NCI-H345 (cell line): ENCODE measurements at regions not wholly inside any gene's neighbourhood (a gene's known extent, or its start where the extent isn't known, plus 50 kb on each side); places are given as distances from the start of the nearest gene placed in this dataset.

Source experiments
- DNase-seq: peaks from one replicate; lab custom pipeline; 2025; lab: John Stamatoyannopoulos, UW

DNA sequence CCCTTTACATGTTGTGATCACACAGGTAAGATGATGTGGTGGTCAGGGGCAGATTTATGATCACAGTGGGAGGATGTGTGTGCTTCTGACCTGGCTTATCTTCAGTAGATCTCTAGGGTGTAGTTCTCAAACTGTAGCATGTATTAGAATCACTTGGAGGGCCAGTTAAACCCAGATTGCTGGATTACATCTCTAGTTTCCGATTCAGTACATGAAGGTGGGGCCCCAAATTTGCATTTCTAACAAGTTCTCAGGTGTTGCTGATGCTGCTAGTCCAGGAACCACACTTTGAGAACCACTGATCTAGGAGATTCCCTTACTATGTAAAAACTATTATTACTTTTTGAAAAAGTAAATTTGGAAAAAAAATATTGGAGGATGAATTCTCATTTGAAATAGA, 199.3 kb upstream of the GOLIM4 start:
- DNase-seq: no peak

DNA sequence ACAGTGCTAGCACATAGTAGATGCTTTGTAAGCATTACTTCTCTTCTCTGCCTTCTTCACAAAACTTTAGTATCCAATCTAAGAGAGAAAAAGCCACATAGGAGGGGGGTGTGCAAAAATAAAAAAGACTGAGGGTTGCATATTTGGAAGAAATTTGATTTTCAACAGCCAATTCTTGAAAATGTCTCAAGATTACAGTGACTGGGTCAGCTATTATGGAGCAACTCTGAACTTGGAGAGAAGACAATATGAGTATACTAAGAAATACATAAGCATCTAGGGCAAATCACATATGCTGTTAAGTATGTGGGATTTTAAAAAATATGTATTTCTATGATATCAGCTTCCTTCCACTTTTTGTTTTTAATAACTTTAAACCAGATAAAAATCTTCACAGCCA, 196.6 kb upstream of the GOLIM4 start:
- DNase-seq: no peak

DNA sequence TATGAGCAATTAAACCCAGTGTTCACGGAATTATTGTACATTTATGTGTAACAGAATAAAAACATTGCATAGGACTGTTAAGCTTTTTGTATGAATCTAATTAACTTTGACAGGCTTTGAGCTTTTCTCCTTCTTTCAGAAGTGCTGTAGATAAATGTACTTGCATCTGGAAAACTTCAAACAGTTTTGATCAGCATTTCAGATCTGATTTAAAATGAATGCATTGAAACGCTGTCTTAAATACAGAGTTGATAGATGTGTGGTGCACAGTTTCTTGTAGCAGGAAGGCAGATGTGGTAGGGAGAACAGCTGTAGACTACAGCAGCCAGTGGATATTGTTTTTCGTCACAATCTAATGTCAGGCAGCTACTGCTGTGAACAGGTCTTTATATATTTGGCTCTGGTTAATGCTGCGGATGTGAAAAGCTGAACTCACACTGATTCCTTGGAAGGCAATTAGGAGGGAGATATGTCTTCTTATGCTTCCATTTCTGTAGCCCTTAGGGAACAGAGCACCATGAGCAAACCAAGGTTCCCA, 193.8 kb upstream of the GOLIM4 start:
- no peak for DNase-seq

DNA sequence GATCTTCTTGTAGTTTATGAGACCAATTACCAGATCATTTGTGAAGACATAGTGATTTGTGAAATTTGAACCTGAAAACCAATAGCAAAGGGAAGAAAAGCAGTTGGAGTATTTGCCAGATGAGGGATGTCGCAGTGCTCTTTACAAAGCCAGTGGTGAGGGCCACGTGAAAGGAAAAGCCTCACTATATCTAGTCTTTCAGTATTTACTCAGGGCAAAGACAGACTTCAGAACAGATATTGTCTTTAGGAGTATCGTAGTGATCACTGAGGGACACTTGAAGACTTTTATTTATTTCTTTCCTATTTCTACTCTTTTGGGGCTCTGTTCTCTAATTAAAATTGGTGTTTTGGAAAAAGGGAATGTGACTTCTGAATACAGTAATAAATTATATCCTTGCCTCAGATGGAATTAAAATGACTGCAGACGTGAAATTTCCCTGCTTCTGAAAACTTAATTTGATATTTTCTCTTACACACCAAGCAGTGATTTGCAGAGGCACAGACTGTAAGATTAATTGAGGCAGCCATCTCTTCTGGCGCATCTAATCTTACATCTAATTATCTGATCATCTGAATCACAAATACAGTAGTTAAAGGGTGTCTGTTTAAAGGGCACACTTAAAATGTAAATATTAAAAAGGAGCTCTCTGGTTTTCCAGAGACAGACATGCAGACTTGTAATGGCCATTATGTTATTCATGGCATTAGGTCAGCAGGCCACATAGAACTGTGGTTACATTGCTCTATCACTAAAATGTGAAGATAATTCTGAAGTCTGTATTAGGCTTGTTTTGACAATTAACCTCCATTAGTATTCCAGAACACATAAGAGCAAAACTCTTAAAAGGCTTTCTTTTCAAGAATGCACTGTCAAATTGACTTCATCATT, 193.0 kb upstream of the GOLIM4 start:
- DNase-seq: no peak

DNA sequence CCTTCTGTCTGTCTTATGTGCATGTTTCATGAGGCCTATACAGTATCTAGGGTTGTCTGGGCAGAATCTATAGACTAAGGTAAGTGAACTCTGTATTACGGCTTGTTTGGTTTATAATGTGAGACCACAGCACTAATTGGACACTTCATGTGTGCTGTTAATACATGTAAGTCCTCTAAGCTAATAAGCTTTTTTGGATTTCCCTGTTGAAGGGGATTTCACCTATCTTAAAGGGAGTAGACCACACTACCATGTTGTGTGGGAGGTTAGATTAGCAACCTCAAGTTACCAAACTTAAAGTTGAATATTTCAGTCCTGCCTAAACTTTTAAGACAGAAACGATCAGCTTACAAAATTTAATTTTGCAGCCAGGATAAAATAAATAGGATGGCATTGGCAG, 189.8 kb upstream of the GOLIM4 start:
- no peak for DNase-seq

DNA sequence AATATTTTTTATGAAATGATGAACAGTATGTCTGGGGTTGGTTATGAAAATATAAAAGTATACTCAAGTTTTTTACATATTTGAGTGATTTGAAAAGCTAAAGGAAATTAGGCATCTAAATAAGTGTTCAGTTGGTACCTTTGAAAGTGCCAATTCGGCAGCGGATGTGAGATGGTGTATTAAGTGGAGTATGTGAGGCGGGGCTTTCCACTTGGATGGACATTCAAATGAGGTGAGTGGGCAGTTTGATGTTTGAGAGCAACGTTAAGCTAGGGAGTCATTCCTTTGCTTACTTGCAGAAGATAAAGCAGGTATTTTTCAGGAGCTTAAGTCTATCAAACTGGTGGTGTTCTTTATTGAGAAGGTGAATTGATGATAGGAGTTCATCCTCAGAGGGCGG, 189.0 kb upstream of the GOLIM4 start:
- DNase-seq: no peak

DNA sequence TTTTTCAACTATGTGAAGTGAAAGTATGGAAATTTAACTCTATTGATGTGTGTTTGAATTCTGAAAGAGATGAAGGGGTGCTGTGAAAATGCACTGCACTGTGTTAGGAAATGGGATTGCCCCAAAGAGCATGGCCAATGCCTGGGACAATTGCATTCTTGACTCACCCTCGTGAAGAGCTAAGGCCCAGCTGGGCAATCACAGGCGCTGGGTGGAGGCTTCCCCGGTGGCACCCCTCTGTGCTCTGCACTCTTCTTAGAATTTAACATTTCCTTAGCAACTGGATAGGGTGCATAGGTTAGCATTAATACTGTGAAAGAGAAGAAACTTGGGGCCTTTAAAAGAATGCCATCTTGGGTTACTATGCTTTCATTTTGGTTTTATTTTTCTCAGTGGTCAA, 179.9 kb upstream of the GOLIM4 start:
- DNase-seq: no peak

DNA sequence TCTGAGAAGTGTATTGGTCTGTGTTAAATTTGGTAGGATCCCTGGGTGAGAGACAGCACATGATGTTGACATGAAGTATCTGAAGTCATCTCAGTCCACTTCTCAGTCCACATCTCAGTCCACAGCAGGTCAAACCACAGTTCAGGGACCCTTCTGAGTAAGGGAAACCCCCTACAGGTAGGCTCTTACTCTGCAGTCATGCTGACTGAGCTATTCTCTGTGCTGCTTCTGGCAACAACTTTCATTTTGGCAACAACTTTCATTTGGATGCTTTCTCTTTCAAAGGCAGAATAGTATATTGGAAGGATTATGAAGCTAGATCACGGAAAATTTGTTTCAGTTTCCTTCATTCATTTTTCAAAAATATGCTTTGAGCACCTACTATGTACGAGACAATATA, 178.2 kb upstream of the GOLIM4 start:
- no peak for DNase-seq

DNA sequence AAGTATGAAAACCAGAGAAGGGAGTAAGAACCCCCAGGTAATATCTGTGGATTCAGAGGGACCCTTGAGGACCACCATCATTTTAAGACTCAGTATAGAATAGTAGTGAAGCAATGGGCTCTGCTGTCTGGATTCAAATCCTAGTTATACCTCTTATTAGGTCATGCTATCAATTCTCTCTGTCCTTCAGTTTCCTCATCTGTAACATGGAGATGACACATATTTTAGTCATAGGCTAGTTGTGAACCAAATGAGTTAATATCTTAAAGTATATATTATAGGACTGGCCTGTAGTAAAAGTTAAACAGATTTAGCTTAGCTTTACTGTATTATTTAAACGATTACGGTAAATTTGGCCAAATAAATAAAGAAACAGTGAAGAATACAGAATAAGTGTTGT, 177.3 kb upstream of the GOLIM4 start:
- DNase-seq: no peak

DNA sequence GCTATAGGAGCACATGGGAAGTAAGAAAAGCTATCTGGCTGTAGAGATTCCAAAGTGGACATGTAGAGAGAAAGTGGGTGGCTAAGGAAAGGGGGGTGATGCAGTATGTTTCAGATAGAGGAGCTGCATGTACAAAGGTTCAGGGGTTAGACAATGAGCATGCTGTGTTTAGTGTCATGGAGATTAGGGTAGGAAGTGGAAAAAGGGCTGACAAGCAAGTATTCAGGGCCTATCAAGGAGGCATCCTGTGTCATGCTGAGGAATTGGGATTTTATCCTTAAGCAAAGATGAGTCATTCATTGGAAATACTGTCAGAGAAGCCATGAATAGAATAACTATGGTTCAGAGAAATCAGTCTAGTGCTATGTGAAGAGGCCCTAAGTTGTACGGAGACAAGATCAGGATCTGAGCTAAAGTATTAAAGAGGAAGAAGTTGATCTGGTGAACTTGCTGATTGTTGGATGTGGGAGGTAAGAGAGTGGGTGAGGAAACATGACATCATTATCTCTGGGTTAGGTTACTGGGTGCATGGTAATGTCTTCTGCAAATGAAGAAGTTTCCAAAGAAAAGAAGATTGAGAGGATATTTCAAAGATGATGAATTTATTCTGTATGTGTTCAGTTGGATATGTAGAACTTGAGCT, 176.7 kb upstream of the GOLIM4 start:
- no peak for DNase-seq

DNA sequence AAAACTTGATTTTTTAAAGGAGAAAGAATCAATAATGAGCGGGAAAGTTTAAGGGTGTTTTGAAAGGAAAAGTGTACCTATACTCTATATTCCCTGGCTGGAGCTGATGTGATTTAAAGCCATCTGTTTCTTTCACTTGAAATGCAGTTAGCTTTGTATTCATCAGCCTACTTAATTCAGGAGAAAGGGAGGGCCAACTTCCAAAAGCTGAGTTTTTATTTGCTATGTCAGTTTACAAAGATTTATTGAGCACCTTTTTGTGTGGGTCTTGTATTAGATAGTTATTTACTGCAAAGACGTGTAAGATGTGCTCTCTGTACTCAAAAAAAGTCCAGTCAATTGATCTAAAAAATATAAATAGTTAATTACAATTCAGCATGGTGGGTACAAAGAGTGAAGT, 176.2 kb upstream of the GOLIM4 start:
- no peak for DNase-seq

DNA sequence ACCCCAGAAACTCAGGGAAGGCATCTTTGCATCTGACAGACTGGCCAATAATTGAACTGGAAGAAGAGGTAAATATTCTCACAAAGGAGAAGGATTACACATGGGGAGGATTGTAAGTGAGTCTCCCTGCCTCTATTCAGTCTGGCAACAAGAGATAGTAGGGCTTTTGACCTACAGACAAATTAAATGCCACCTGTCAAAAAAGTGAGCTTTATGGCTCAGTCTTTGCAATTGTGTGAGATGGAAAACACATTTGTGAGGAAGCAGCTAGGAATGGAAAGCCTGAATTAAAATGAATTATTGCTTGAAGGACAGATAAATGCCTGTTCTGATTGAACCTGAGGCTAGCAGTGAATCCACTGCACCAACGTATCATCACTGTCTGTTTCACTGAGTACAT, 173.3 kb upstream of the GOLIM4 start:
- no peak for DNase-seq

DNA sequence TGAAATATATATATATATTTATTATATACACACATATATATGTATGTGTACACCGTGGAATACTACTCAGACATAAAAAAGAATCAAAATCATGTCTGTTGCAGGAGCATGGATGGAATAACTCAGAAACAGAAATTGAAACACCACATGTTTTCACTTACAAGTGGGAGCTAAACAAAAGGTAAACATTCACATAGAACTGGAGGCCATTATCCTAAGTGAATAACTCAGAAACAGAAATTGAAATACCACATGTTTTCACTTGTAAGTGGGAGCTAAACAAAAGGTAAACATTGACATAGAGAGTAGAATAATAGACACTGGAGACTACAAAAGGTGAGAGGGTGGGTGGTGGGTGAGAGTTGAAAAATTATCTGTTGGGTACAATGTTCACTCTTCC, 171.5 kb upstream of the GOLIM4 start:
- no peak for DNase-seq

DNA sequence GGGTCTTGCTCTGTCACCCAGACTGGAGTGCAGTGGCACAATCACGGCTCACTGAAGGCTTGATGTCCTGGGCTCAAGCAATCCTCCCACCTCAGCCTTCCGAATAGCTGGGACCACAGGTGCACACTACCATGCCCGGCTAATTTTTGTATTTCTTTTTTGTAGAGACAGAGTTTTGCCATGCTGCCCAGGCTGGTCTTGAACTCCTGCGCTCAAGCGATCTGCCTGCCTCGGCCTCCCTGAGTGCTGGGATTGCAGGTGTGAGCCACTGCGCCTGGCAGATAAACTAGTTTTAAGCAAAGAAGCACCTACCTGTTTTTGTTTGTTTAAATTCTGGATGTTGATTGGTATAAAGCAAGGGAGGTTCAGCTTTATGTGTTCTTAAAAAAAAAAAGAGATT, 170.6 kb upstream of the GOLIM4 start:
- no peak for DNase-seq

DNA sequence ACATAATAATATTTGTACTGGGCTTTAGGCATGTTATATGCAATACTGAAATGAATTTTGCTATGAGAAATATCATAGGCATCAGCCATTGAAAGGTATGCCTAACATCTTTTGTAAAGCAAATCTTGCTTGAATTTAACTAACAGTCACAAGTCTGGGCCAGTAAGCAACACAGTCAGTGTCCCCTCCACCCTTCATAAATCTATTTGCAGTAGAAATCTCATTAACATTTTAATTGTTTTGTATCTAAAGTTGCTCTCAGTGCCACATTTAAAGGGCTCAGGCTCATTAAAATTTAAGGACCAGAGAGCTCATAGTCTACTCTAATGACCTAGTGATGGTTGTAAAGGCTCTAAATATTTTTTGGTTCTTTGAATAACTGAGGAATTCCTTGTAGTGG, 167.2 kb upstream of the GOLIM4 start:
- DNase-seq: no peak

DNA sequence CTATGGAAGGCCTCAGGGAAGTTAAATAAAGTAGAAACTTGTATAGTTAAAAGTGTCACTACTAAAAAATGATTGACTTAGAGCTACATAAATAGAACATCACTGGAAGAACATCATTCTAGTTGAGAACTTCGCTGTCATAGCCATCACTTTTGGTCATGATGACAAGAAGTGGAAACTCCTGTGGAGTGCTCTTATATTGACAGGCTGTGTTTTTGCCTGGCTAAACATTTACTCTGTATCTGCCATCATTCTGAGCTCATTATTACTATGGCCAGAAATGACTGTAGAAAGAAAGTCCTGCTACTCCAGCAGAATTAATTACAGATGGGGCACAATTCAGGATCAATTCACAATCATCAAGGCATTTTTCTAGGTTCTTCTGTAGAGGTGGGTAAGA, 165.1 kb upstream of the GOLIM4 start:
- DNase-seq: no peak

DNA sequence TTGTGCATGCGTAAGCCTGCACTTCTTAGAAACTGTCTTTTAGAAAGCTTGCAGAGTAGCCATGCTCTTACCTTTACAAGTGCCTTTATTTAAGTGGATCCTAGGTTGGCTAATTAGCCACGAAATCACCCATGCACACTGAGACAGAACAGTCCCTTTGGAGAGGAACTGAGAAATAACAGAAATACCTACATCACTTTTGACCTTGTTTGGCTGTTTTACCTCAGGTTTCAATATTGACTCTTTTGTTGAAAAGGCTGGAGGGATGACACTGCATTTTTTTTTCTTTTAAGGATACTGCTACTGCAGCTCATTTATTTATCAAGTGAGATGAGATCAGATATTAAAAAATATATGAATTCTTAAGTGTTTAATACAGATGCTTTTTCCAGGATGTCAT, 155.6 kb upstream of the GOLIM4 start:
- no peak for DNase-seq

DNA sequence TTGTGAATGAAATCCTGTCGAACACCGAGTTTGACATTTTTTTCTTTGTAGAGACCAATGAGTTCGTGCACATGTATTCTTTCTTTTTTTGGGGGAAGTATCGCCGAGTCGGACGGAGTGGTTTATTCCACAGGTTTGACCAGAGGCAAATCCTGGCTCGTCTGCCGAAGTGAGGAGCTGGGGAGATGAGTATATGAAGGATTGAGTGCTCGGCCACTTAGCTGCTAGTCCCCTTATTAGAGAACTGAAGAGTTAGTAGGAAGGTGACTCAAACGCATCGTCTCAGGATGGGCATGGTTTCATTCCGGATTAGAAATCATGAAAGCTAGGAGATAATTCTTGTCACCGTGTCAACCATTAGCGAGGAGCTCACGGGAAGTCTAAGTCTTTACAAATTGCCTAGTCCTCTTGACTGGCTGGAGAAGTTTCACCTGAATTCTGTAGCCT, 154.7 kb upstream of the GOLIM4 start:
- no peak for DNase-seq

DNA sequence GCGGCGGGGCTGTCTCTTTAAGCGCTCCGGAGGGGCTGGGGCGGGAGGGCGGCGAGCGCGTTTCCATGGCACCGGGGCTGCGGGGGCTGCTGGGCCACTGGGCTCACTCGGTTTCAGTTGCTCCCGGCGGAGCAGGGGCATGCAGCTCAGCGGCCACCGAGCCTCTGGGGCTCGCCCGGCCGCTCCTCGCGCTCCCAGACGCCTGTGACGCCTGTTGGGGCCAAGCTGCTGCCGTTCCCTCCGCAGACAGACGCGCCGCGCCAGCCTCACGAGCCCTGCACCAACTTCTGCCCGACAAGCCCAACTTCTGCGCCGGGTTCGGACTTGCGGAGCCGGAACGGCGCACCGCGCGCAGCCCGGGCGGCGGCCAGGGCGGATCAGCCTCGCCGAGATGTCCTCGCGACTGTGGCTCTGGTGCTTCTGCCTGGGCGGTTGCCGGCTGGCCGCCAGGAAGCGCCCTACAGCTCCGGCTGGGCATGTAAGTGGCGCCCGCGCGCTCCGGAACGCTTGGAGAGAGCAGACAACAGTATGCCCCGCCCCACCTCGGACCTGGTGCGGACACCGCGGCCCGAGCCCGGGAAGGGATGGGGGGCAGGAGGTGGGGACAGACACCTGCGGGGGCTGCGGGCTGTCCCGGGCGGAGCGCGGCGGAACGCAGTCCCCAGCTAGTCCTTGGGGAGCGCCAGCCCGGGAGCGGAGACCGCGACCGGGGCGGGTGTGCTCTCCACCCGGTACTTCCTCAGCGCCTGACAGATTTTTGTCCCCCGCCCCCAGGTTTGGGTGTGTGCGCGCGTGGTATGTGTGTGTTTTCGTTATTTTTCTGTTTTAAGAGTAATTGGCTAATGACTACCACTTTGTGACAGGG, 154.1 kb upstream of the GOLIM4 start:
- peak; percentile 47 for DNase-seq

DNA sequence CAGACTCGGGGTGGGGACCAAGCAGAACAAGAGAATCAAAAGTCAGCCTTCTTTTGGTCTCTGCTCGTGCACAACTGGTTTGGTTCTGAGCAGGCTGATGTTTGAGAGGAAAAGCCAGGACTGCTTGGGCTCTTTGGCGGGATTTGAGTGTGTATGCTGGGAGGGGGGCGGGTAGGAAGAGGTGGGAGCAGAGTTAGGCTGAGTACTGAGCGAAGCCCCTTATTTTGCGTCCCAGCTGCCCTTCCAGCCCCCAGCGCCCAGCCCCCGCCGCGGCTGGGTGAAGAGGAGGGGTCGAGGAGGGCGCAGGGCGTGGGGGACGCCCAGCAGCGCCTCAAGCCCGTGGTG, 153.5 kb upstream of the GOLIM4 start:
- DNase-seq: no peak

DNA sequence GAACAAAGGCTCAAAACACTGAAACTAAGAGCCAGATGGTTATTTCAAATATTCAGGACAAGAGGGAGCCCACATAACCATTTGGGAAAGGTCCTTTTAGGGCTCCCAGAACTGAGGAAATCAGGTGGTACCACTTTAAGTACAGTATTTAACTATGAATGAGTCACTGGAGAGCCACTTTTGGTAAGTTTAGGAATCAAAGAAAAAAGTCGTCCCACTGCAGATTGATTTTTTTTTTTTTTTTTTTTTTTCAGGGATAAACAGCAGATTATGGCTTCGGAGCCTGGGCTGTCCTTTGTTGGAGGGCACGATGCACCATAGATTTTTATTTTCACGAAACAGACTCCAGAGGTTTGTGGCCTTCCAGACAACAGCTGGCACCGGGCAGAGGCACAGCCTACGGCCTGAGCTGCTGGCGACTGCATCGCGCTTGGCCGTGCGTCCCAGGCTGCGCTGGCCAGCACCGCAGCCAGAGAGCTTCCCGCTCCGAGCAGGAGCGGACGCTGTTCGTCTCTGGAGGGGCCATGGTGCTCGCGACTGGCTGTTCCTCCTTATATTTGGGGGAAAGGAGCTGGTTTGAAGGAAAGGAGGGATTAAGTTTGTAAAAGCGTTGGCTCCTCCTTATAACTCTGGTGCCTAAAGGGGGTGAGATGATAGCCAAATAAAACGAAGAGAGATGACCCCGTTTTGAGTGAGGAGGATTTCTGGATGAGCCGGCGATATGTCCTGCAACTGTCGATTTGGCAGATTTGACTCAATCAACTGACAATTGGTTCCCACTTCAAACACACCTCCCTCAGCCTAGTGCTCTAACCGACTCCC, 152.9 kb upstream of the GOLIM4 start:
- DNase-seq: no peak

DNA sequence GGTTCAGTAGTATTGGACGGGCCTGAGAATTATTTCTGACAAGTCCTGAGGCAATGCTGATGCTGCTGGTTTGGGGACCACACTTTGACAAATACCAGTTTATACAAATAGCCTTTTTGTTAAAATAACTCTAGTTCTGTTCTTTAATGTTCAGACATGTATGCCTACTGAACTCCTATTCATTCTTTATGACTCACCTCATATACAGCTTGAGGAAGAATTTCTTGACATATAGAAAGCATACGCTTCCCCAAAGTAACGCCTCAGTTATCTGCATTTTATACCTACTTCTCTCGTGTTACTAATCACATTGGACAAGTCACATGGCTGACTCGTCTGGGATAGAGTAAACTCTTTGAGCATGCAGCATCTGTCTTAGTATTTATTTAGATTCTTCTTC, 145.4 kb upstream of the GOLIM4 start:
- DNase-seq: no peak
